NB4 (cell line): ENCODE measurements at regions not wholly inside any gene's neighbourhood (a gene's known extent, or its start where the extent isn't known, plus 50 kb on each side); places are given as distances from the start of the nearest gene placed in this dataset.

Experiments used
- CTCF ChIP-seq: IDR thresholded peaks from one replicate; pipeline ENCODE4 v1.5.1; 2012; ENCODE audit warnings: low read depth, low read length
- MAX ChIP-seq: IDR thresholded peaks from 2 replicates; pipeline ENCODE4 v1.6.1; 2011; ENCODE audit warnings: low read depth, low read length
- POLR2A ChIP-seq: IDR thresholded peaks from 2 replicates; pipeline ENCODE4 v1.6.1; 2011; ENCODE audit warnings: mild to moderate bottlenecking; ENCODE audit not compliant: insufficient read length; ENCODE audit errors: extremely low read depth

- TF ChIP-seq CTCF: no peak
- no peak for TF ChIP-seq POLR2A
- TF ChIP-seq MAX: no peak
Observed at GRCh38 chr12:60114169-60114568, 518.3 kb downstream of the SLC16A7 start.
